ENCODE measurements at regions not wholly inside any gene's neighbourhood (a gene's known extent, or its start where the extent isn't known, plus 50 kb on each side); places are given as distances from the start of the nearest gene placed in this dataset.

GRCh38 chrX:141641138-141641537 lies 51.6 kb downstream of the SPANXA2 start:
- Mint-ChIP-seq H3K27ac (no peak overlapping the region), H3K36me3 (ENCODE audit: low read depth) (no peaks in the 10 kb centered on the region), H3K4me1 (ENCODE audit: low read depth) (no peaks in the 10 kb centered on the region), H3K9me3 (peaks cover 5% of the 10 kb centered on the region), H3K27me3 (no peaks in the 10 kb centered on the region), H3K4me3 (no peak overlapping the region)
- POLR2A ChIA-PET: interaction anchor here (0.6 kb wide), 1 partner anchor 17 kb away, joined by 5 read pairs; no protein-coding TSS in a partner anchor
- no peak for TF ChIP-seq CTCF (IDR thresholded peaks at IDR 0.05)
- DNase-seq: no peak
- CTCF ChIA-PET: no interaction called here
- no peak for ATAC-seq
- intact Hi-C loops (cut with micrococcal nuclease): no loop called here

GRCh38 chrX:141642979-141643378 lies 53.5 kb downstream of the SPANXA2 start:
- TF ChIP-seq CTCF (IDR thresholded peaks at IDR 0.05): no peak

More at GRCh38 chrX:141642979-141643378, 53.5 kb downstream of the SPANXA2 start:
- no peak overlapping the region for H3K27ac Mint-ChIP-seq
- H3K27me3 Mint-ChIP-seq: no peaks in the 10 kb centered on the region
- ATAC-seq (no peak), DNase-seq (no peak)
- H3K4me1 Mint-ChIP-seq (ENCODE audit: low read depth): no peaks in the 10 kb centered on the region
- no peaks in the 10 kb centered on the region for H3K36me3 Mint-ChIP-seq (ENCODE audit: low read depth)
- H3K9me3 Mint-ChIP-seq: peaks cover 5% of the 10 kb centered on the region
- intact Hi-C loops (cut with micrococcal nuclease): no loop called here
- H3K4me3 Mint-ChIP-seq: no peak overlapping the region
- POLR2A ChIA-PET: no interaction called here
- CTCF ChIA-PET: no interaction called here
